HG03520 (cell line): ENCODE measurements at regions not wholly inside any gene's neighbourhood (a gene's known extent, or its start where the extent isn't known, plus 50 kb on each side); places are given as distances from the start of the nearest gene placed in this dataset.

Experiments used
- ATAC-seq: cut with Tn5 transposase; IDR thresholded peaks from one replicate; pipeline ENCODE4 v1.9.1; 2021; ENCODE audit warnings: mild to moderate bottlenecking, moderate library complexity; ENCODE audit not compliant: unreplicated experiment

- ATAC-seq: no peak
These were observed 219.0 kb downstream of the BMP7 start for GRCh38 chr20:57047281-57048026.

- ATAC-seq: no peak
These were observed 218.2 kb downstream of the BMP7 start for GRCh38 chr20:57048027-57048869.

- ATAC-seq: no peak
These were observed 217.1 kb downstream of the BMP7 start for GRCh38 chr20:57049296-57049695.

GRCh38 chr20:57051096-57051495 lies 215.3 kb downstream of the BMP7 start:
- no peak for ATAC-seq

- ATAC-seq: no peak
These were observed 213.4 kb downstream of the BMP7 start for GRCh38 chr20:57053067-57053466.

- no peak for ATAC-seq
These were observed 212.5 kb downstream of the BMP7 start for GRCh38 chr20:57053793-57054552.

GRCh38 chr20:57055345-57055744 lies 211.1 kb downstream of the BMP7 start:
- no peak for ATAC-seq

- no peak for ATAC-seq
These were observed 209.8 kb downstream of the BMP7 start for GRCh38 chr20:57056651-57057050.

- ATAC-seq: no peak
These were observed 207.3 kb downstream of the BMP7 start for GRCh38 chr20:57059055-57059596.

- no peak for ATAC-seq
These were observed 205.9 kb downstream of the BMP7 start for GRCh38 chr20:57060407-57061050.

GRCh38 chr20:57061051-57061900 lies 205.2 kb downstream of the BMP7 start:
- ATAC-seq: no peak

- ATAC-seq: no peak
These were observed 204.2 kb downstream of the BMP7 start for GRCh38 chr20:57062241-57062640.

GRCh38 chr20:57062696-57063270 lies 203.7 kb downstream of the BMP7 start:
- ATAC-seq: no peak

GRCh38 chr20:57064836-57065235 lies 201.6 kb downstream of the BMP7 start:
- no peak for ATAC-seq

GRCh38 chr20:57065646-57066045 lies 200.8 kb downstream of the BMP7 start:
- ATAC-seq: no peak

GRCh38 chr20:57066126-57066900 lies 200.1 kb downstream of the BMP7 start:
- ATAC-seq: no peak

- no peak for ATAC-seq
These were observed 197.0 kb downstream of the BMP7 start for GRCh38 chr20:57069442-57069841.

GRCh38 chr20:57070296-57070695 lies 196.1 kb downstream of the BMP7 start:
- ATAC-seq: no peak

- no peak for ATAC-seq
These were observed 195.1 kb downstream of the BMP7 start for GRCh38 chr20:57071283-57071731.
